ENCODE measurements at regions not wholly inside any gene's neighbourhood (a gene's known extent, or its start where the extent isn't known, plus 50 kb on each side); places are given as distances from the start of the nearest gene placed in this dataset.

GRCh38 chr2:4416431-4416830, 713.1 kb downstream of the DCDC2C start:
- TF ChIP-seq EZH2 (IDR thresholded peaks at IDR 0.05; ENCODE audit: low read depth): no peak
- no peak for TF ChIP-seq CTCF (conservative IDR thresholded peaks at IDR 0.05)
- Histone ChIP-seq H3K4me3 (no peak overlapping the region), H2AFZ (no peak overlapping the region), H3K27ac (no peak overlapping the region), H3F3A (ENCODE audit: insufficient read depth, low read depth) (no peaks in the 10 kb centered on the region), H3K36me3 (ENCODE audit: low read depth) (no peaks in the 10 kb centered on the region), H3K27me3 (ENCODE audit: insufficient read depth, low read depth) (no peaks in the 10 kb centered on the region), H3K79me2 (ENCODE audit: low read depth) (no peaks in the 10 kb centered on the region), H4K20me1 (ENCODE audit: insufficient read depth) (no peaks in the 10 kb centered on the region), H3K4me1 (replicated peaks; ENCODE audit: insufficient read depth) (no peaks in the 10 kb centered on the region), H3K9me2 (ENCODE audit: insufficient read depth) (no peaks in the 10 kb centered on the region), H3K9me3 (ENCODE audit: insufficient read depth, low read depth) (no peaks in the 10 kb centered on the region), H3K4me2 (no peak overlapping the region)
- DNase-seq: no peak
- ChIA-PET POLR2A (ENCODE audit: unreplicated experiment) (no interaction called here), CTCF (no interaction called here)
- BruUV-seq (replicated peaks): no TSS peak
- intact Hi-C loops (cut with micrococcal nuclease; ENCODE audit: unreplicated experiment): no loop called here

DNA sequence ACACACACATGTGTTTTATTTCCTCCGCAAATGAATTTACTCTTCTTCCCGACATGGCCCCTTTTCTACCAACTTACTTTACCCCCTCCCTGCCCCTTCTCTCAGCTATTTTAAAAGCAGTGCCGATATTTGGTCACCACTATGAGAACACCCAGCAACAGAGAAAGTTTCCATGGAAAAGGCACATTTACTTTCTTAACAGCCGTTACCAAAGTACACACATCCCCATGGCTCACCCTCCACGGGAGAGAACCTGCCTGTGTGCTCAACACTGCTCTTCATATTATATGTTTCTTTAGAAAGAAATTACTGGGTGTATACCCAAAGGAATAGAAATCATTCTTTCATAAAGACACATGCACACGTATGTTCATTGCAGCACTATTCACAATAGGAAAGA, 714.4 kb downstream of the DCDC2C start:
- no peaks in the 10 kb centered on the region for H3K36me3 ChIP-seq (ENCODE audit: low read depth)
- no peaks in the 10 kb centered on the region for H3K79me2 ChIP-seq (ENCODE audit: low read depth)
- no peaks in the 10 kb centered on the region for H3K9me3 ChIP-seq (ENCODE audit: insufficient read depth, low read depth)
- H4K20me1 ChIP-seq (ENCODE audit: insufficient read depth): no peaks in the 10 kb centered on the region
- no peak overlapping the region for H2AFZ ChIP-seq
- H3K27me3 ChIP-seq (ENCODE audit: insufficient read depth, low read depth): no peaks in the 10 kb centered on the region
- H3K9me2 ChIP-seq (ENCODE audit: insufficient read depth): no peaks in the 10 kb centered on the region
- no peak for TF ChIP-seq CTCF (conservative IDR thresholded peaks at IDR 0.05)
- TF ChIP-seq EZH2 (IDR thresholded peaks at IDR 0.05; ENCODE audit: low read depth): no peak
- H3K4me3 ChIP-seq: no peak overlapping the region
- no peak overlapping the region for H3K27ac ChIP-seq
- no peak overlapping the region for H3K4me2 ChIP-seq
- ChIA-PET CTCF (no interaction called here), POLR2A (ENCODE audit: unreplicated experiment) (no interaction called here)
- intact Hi-C loops (cut with micrococcal nuclease; ENCODE audit: unreplicated experiment): no loop called here
- no peaks in the 10 kb centered on the region for H3K4me1 ChIP-seq (replicated peaks; ENCODE audit: insufficient read depth)
- H3F3A ChIP-seq (ENCODE audit: insufficient read depth, low read depth): no peaks in the 10 kb centered on the region
- no TSS peak for BruUV-seq (replicated peaks)
- no peak for DNase-seq

DNA sequence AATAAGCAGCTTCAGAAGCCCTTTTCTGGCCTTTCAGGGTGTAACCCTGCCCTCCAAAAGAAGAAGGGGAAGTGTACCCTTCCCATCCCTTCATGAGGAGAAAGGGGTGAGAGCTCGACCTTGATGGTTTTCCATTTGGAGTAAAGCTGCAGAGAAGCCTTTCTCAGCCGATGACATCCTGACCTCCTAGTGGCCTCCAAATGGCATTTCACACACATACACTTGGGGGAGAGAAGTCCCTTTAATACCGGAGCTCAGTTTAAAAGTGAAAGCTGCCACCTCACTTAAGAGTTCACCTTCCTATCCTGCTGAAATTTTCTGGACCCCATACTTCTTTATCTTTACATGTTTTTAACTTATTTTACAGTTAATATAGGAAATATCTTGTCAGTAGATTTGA, 716.7 kb downstream of the DCDC2C start:
- Histone ChIP-seq H3K27ac (no peak overlapping the region), H3K9me2 (ENCODE audit: insufficient read depth) (no peaks in the 10 kb centered on the region), H3K36me3 (ENCODE audit: low read depth) (no peaks in the 10 kb centered on the region), H3K79me2 (ENCODE audit: low read depth) (no peaks in the 10 kb centered on the region), H3K4me1 (replicated peaks; ENCODE audit: insufficient read depth) (no peaks in the 10 kb centered on the region), H4K20me1 (ENCODE audit: insufficient read depth) (no peaks in the 10 kb centered on the region), H3K4me2 (no peak overlapping the region), H3K4me3 (no peak overlapping the region), H3K9me3 (ENCODE audit: insufficient read depth, low read depth) (no peaks in the 10 kb centered on the region), H2AFZ (no peak overlapping the region), H3F3A (ENCODE audit: insufficient read depth, low read depth) (no peaks in the 10 kb centered on the region), H3K27me3 (ENCODE audit: insufficient read depth, low read depth) (no peaks in the 10 kb centered on the region)
- TF ChIP-seq CTCF (conservative IDR thresholded peaks at IDR 0.05): no peak
- TF ChIP-seq EZH2 (IDR thresholded peaks at IDR 0.05; ENCODE audit: low read depth): no peak
- ChIA-PET CTCF (no interaction called here), POLR2A (ENCODE audit: unreplicated experiment) (no interaction called here)
- intact Hi-C loops (cut with micrococcal nuclease; ENCODE audit: unreplicated experiment): no loop called here
- no TSS peak for BruUV-seq (replicated peaks)
- DNase-seq: no peak
